Lower lobe of right lung (tissue), 2 donors: ENCODE measurements at regions not wholly inside any gene's neighbourhood (a gene's known extent, or its start where the extent isn't known, plus 50 kb on each side); places are given as distances from the start of the nearest gene placed in this dataset.

Source experiments
- ATAC-seq, 2 donors: fragments of 200-7000 bp; cut with Tn5 transposase; one replicate each; pipeline ENCODE4 v1.9.1; 2020 to 2022; ENCODE audit warnings: mild to moderate bottlenecking in 2 of 2, moderate library complexity in 2 of 2
- DNase-seq: peaks from one replicate; pipeline ENCODE4 v3.0.0-alpha.2; 2020
- H3K27ac ChIP-seq: fragments of 200-600 bp; one replicate; pipeline ENCODE4 v1.8.0; 2022
- H3K27me3 ChIP-seq: fragments of 200-600 bp; one replicate; pipeline ENCODE4 v1.8.0; 2022; ENCODE audit warnings: low read depth
- H3K36me3 ChIP-seq: fragments of 200-600 bp; one replicate; pipeline ENCODE4 v1.8.0; 2022; ENCODE audit warnings: mild to moderate bottlenecking
- H3K4me1 ChIP-seq: fragments of 200-600 bp; one replicate; pipeline ENCODE4 v1.8.0; 2022
- H3K4me3 ChIP-seq: fragments of 200-600 bp; one replicate; pipeline ENCODE4 v1.8.0; 2022; ENCODE audit warnings: mild to moderate bottlenecking
- H3K9me3 ChIP-seq: fragments of 200-600 bp; one replicate; pipeline ENCODE4 v1.8.0; 2022
- intact Hi-C: fragments of 100-400 bp; cut with DNase I; formaldehyde crosslinking; loops from one replicate; pipeline ENCODE4 v1.11.0; 2022
- TF ChIP-seq, protein P1 (sequence below): fragments of 200-600 bp; IDR thresholded peaks from one replicate; pipeline ENCODE4 v1.8.0; 2022; ENCODE audit warnings: antibody characterized with exemption, mild to moderate bottlenecking
- donor health status: DM: no; HTN: yes; CAD: no; lungs with severe emphysema.

GRCh38 chr1:58999676-59000075 is 215.8 kb upstream of the JUN start:
- Histone ChIP-seq H3K27ac (no peak overlapping the region), H3K4me1 (no peaks in the 10 kb centered on the region), H3K27me3 (no peaks in the 10 kb centered on the region), H3K36me3 (no peaks in the 10 kb centered on the region), H3K4me3 (no peak overlapping the region), H3K9me3 (no peaks in the 10 kb centered on the region)
- no peak for DNase-seq
- ATAC-seq: no peak
- TF ChIP-seq, protein P1, sequence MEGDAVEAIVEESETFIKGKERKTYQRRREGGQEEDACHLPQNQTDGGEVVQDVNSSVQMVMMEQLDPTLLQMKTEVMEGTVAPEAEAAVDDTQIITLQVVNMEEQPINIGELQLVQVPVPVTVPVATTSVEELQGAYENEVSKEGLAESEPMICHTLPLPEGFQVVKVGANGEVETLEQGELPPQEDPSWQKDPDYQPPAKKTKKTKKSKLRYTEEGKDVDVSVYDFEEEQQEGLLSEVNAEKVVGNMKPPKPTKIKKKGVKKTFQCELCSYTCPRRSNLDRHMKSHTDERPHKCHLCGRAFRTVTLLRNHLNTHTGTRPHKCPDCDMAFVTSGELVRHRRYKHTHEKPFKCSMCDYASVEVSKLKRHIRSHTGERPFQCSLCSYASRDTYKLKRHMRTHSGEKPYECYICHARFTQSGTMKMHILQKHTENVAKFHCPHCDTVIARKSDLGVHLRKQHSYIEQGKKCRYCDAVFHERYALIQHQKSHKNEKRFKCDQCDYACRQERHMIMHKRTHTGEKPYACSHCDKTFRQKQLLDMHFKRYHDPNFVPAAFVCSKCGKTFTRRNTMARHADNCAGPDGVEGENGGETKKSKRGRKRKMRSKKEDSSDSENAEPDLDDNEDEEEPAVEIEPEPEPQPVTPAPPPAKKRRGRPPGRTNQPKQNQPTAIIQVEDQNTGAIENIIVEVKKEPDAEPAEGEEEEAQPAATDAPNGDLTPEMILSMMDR: no peak
- intact Hi-C loops: no loop called here

DNA sequence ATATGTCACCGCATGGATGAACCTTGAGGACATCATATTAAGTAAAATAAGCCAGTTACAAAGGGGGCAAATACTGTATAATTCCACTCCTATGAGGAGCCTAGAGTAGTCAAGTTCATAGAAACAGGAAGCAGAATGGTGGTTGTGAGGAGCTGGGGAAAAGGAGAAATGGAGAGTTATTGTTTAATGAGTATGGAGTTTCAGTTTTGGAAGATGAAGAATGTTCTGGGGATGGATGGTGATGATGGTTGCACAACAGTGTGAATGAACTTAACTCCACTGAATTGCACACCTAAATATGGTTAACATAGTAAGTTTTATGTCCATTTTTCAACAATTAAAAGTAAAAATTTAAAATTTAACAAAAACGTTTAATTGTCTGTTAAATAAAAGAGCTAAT is 220.9 kb upstream of the JUN start:
- no peaks in the 10 kb centered on the region for H3K9me3 ChIP-seq
- no peak overlapping the region for H3K27ac ChIP-seq
- no peaks in the 10 kb centered on the region for H3K27me3 ChIP-seq
- peaks cover 8% of the 10 kb centered on the region for H3K4me1 ChIP-seq
- intact Hi-C loops: no loop called here
- ATAC-seq: no peak
- no peaks in the 10 kb centered on the region for H3K36me3 ChIP-seq
- TF ChIP-seq, protein P1: no peak
- DNase-seq: no peak
- H3K4me3 ChIP-seq: no peak overlapping the region

- DNase-seq: no peak
- TF ChIP-seq, protein P1: no peak
- no peaks in the 10 kb centered on the region for H3K9me3 ChIP-seq
- H3K4me1 ChIP-seq: peaks cover 8% of the 10 kb centered on the region
- no peak overlapping the region for H3K4me3 ChIP-seq
- H3K27me3 ChIP-seq: no peaks in the 10 kb centered on the region
- H3K36me3 ChIP-seq: no peaks in the 10 kb centered on the region
- no peak overlapping the region for H3K27ac ChIP-seq
- ATAC-seq: no peak
- intact Hi-C loops: no loop called here
Observed at GRCh38 chr1:59005491-59006288, 221.8 kb upstream of the JUN start.

DNA sequence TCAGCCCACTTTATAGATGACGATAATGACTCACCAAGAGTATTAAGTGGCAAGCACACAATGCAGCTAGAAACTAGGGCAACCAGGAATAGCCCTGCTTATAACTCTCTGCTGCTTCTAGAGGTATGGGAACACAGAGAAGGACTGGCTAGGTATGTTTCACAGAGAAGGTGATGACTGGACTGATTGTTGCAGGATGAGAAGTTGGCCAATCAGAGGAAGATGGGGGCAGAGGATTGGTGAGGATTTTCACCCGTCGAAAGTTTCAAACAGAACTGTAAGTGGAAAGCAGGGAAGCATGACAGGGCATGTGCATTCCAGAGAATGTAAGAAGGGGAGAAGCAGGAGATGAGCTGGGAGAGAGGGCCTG is 222.4 kb upstream of the JUN start:
- Histone ChIP-seq H3K4me3 (no peak overlapping the region), H3K9me3 (no peaks in the 10 kb centered on the region), H3K27ac (no peak overlapping the region), H3K36me3 (no peaks in the 10 kb centered on the region), H3K27me3 (no peaks in the 10 kb centered on the region), H3K4me1 (peaks cover 8% of the 10 kb centered on the region)
- ATAC-seq (no peak), DNase-seq (no peak)
- TF ChIP-seq, protein P1: no peak
- intact Hi-C loops: no loop called here

GRCh38 chr1:59006932-59007331 is 223.1 kb upstream of the JUN start:
- TF ChIP-seq, protein P1: no peak
- peaks cover 8% of the 10 kb centered on the region for H3K4me1 ChIP-seq
- H3K27me3 ChIP-seq: no peaks in the 10 kb centered on the region
- no peak overlapping the region for H3K27ac ChIP-seq
- H3K36me3 ChIP-seq: no peaks in the 10 kb centered on the region
- H3K4me3 ChIP-seq: no peak overlapping the region
- intact Hi-C loops: no loop called here
- no peak for DNase-seq
- no peak for ATAC-seq
- H3K9me3 ChIP-seq: no peaks in the 10 kb centered on the region
